ENCODE measurements at regions not wholly inside any gene's neighbourhood (a gene's known extent, or its start where the extent isn't known, plus 50 kb on each side); places are given as distances from the start of the nearest gene placed in this dataset.

- Histone ChIP-seq H3K4me1 (ENCODE audit: control insufficient read depth, low read length) (no peaks in the 10 kb centered on the region), H3K79me2 (ENCODE audit: control insufficient read depth, low read length) (no peaks in the 10 kb centered on the region), H3K27me3 (ENCODE audit: control insufficient read depth, low read length) (no peaks in the 10 kb centered on the region), H4K20me1 (ENCODE audit: control insufficient read depth, insufficient read depth, low read depth, low read length) (no peaks in the 10 kb centered on the region), H3K9me2 (replicated peaks; ENCODE audit: control insufficient read depth, low read length) (no peaks in the 10 kb centered on the region), H3K4me2 (ENCODE audit: low read length) (no peak overlapping the region), H3K36me3 (ENCODE audit: control insufficient read depth, low read length) (no peaks in the 10 kb centered on the region), H3K9me3 (ENCODE audit: control insufficient read depth, insufficient read depth, low read length) (no peaks in the 10 kb centered on the region), H3K27ac (ENCODE audit: low read depth, low read length) (no peak overlapping the region), H3K4me3 (ENCODE audit: low read length) (no peak overlapping the region), H3F3A (ENCODE audit: control insufficient read depth, insufficient read depth) (no peaks in the 10 kb centered on the region)
- TF ChIP-seq CTCF (IDR thresholded peaks at IDR 0.05; ENCODE audit: low read depth, low read length, poor library complexity, severe bottlenecking) (no peak), EZH2phosphoT487 (IDR thresholded peaks at IDR 0.05; ENCODE audit: borderline replicate concordance, low read length) (no peak)
Observed at GRCh38 chr13:88806438-88806837, 1135.3 kb downstream of the SLITRK5 start.

- Histone ChIP-seq H3K27ac (ENCODE audit: low read depth, low read length) (no peak overlapping the region), H3K9me3 (ENCODE audit: control insufficient read depth, insufficient read depth, low read length) (no peaks in the 10 kb centered on the region), H4K20me1 (ENCODE audit: control insufficient read depth, insufficient read depth, low read depth, low read length) (no peaks in the 10 kb centered on the region), H3K4me3 (ENCODE audit: low read length) (no peak overlapping the region), H3F3A (ENCODE audit: control insufficient read depth, insufficient read depth) (no peaks in the 10 kb centered on the region), H3K9me2 (replicated peaks; ENCODE audit: control insufficient read depth, low read length) (no peaks in the 10 kb centered on the region), H3K27me3 (ENCODE audit: control insufficient read depth, low read length) (no peaks in the 10 kb centered on the region), H3K4me1 (ENCODE audit: control insufficient read depth, low read length) (no peaks in the 10 kb centered on the region), H3K4me2 (ENCODE audit: low read length) (no peak overlapping the region), H3K79me2 (ENCODE audit: control insufficient read depth, low read length) (no peaks in the 10 kb centered on the region), H3K36me3 (ENCODE audit: control insufficient read depth, low read length) (no peaks in the 10 kb centered on the region)
- no peak for TF ChIP-seq EZH2phosphoT487 (IDR thresholded peaks at IDR 0.05; ENCODE audit: borderline replicate concordance, low read length)
- TF ChIP-seq CTCF (IDR thresholded peaks at IDR 0.05; ENCODE audit: low read depth, low read length, poor library complexity, severe bottlenecking): no peak
Observed at GRCh38 chr13:88817560-88817959, 1146.4 kb downstream of the SLITRK5 start.

- H3K79me2 ChIP-seq (ENCODE audit: control insufficient read depth, low read length): no peaks in the 10 kb centered on the region
- no peaks in the 10 kb centered on the region for H3K9me3 ChIP-seq (ENCODE audit: control insufficient read depth, insufficient read depth, low read length)
Observed at GRCh38 chr13:88823114-88823513, 1151.9 kb downstream of the SLITRK5 start.

More at GRCh38 chr13:88823114-88823513, 1151.9 kb downstream of the SLITRK5 start:
- H3K4me3 ChIP-seq (ENCODE audit: low read length): no peak overlapping the region
- H3K4me2 ChIP-seq (ENCODE audit: low read length): no peak overlapping the region
- no peaks in the 10 kb centered on the region for H3F3A ChIP-seq (ENCODE audit: control insufficient read depth, insufficient read depth)
- H3K36me3 ChIP-seq (ENCODE audit: control insufficient read depth, low read length): no peaks in the 10 kb centered on the region
- no peaks in the 10 kb centered on the region for H4K20me1 ChIP-seq (ENCODE audit: control insufficient read depth, insufficient read depth, low read depth, low read length)
- no peak overlapping the region for H3K27ac ChIP-seq (ENCODE audit: low read depth, low read length)
- TF ChIP-seq CTCF (IDR thresholded peaks at IDR 0.05; ENCODE audit: low read depth, low read length, poor library complexity, severe bottlenecking) (no peak), EZH2phosphoT487 (IDR thresholded peaks at IDR 0.05; ENCODE audit: borderline replicate concordance, low read length) (no peak)
- no peaks in the 10 kb centered on the region for H3K9me2 ChIP-seq (replicated peaks; ENCODE audit: control insufficient read depth, low read length)
- H3K4me1 ChIP-seq (ENCODE audit: control insufficient read depth, low read length): no peaks in the 10 kb centered on the region
- no peaks in the 10 kb centered on the region for H3K27me3 ChIP-seq (ENCODE audit: control insufficient read depth, low read length)
